ENCODE measurements at regions not wholly inside any gene's neighbourhood (a gene's known extent, or its start where the extent isn't known, plus 50 kb on each side); places are given as distances from the start of the nearest gene placed in this dataset.

GRCh38 chr18:61076986-61077385, 256.2 kb upstream of the CDH20 start:
- Mint-ChIP-seq H3K9me3 (ENCODE audit: low read depth) (no peaks in the 10 kb centered on the region), H3K4me3 (ENCODE audit: low read depth) (no peak overlapping the region), H3K36me3 (ENCODE audit: insufficient read depth) (no peaks in the 10 kb centered on the region), H3K27ac (no peak overlapping the region), H3K27me3 (no peaks in the 10 kb centered on the region), H3K4me1 (ENCODE audit: low read depth) (no peaks in the 10 kb centered on the region)
- no peak for TF ChIP-seq CTCF (IDR thresholded peaks at IDR 0.05; ENCODE audit: unreplicated experiment)
- DNase-seq (ENCODE audit: low spot score, unreplicated experiment) = no peak

GRCh38 chr18:61079714-61080113, 253.5 kb upstream of the CDH20 start:
- Mint-ChIP-seq H3K36me3 (ENCODE audit: insufficient read depth) (no peaks in the 10 kb centered on the region), H3K27me3 (no peaks in the 10 kb centered on the region), H3K4me3 (ENCODE audit: low read depth) (no peak overlapping the region), H3K27ac (no peak overlapping the region), H3K4me1 (ENCODE audit: low read depth) (no peaks in the 10 kb centered on the region), H3K9me3 (ENCODE audit: low read depth) (no peaks in the 10 kb centered on the region)
- TF ChIP-seq CTCF (IDR thresholded peaks at IDR 0.05; ENCODE audit: unreplicated experiment) = no peak
- no peak for DNase-seq (ENCODE audit: low spot score, unreplicated experiment)

GRCh38 chr18:61080954-61081528, 252.2 kb upstream of the CDH20 start:
- Mint-ChIP-seq H3K4me1 (ENCODE audit: low read depth) (no peaks in the 10 kb centered on the region), H3K4me3 (ENCODE audit: low read depth) (no peak overlapping the region), H3K9me3 (ENCODE audit: low read depth) (no peaks in the 10 kb centered on the region), H3K27me3 (no peaks in the 10 kb centered on the region), H3K27ac (no peak overlapping the region), H3K36me3 (ENCODE audit: insufficient read depth) (no peaks in the 10 kb centered on the region)
- no peak for DNase-seq (ENCODE audit: low spot score, unreplicated experiment)
- TF ChIP-seq CTCF (IDR thresholded peaks at IDR 0.05; ENCODE audit: unreplicated experiment) = no peak

GRCh38 chr18:61082976-61083630, 250.1 kb upstream of the CDH20 start:
- no peak for DNase-seq (ENCODE audit: low spot score, unreplicated experiment)
- H3K27me3 Mint-ChIP-seq = no peaks in the 10 kb centered on the region
- no peak overlapping the region for H3K27ac Mint-ChIP-seq
- no peaks in the 10 kb centered on the region for H3K36me3 Mint-ChIP-seq (ENCODE audit: insufficient read depth)
- H3K9me3 Mint-ChIP-seq (ENCODE audit: low read depth) = no peaks in the 10 kb centered on the region
- H3K4me3 Mint-ChIP-seq (ENCODE audit: low read depth) = no peak overlapping the region
- no peaks in the 10 kb centered on the region for H3K4me1 Mint-ChIP-seq (ENCODE audit: low read depth)
- TF ChIP-seq CTCF (IDR thresholded peaks at IDR 0.05; ENCODE audit: unreplicated experiment) = no peak

- Mint-ChIP-seq H3K4me1 (ENCODE audit: low read depth) (no peaks in the 10 kb centered on the region), H3K9me3 (ENCODE audit: low read depth) (no peaks in the 10 kb centered on the region), H3K27ac (no peak overlapping the region), H3K4me3 (ENCODE audit: low read depth) (no peak overlapping the region), H3K36me3 (ENCODE audit: insufficient read depth) (no peaks in the 10 kb centered on the region), H3K27me3 (no peaks in the 10 kb centered on the region)
- no peak for DNase-seq (ENCODE audit: low spot score, unreplicated experiment)
- no peak for TF ChIP-seq CTCF (IDR thresholded peaks at IDR 0.05; ENCODE audit: unreplicated experiment)
Measured at GRCh38 chr18:61085036-61085435, 248.2 kb upstream of the CDH20 start.
